BJ (cell line): ENCODE measurements at regions not wholly inside any gene's neighbourhood (a gene's known extent, or its start where the extent isn't known, plus 50 kb on each side); places are given as distances from the start of the nearest gene placed in this dataset.

Source experiments
- CTCF ChIA-PET: fragments of 350-600 bp; formaldehyde crosslinking; extraction: SDS; loops from one replicate; lab custom pipeline; 2021; ENCODE audit warnings: antibody characterized with exemption, inconsistent platforms; lab: Yijun Ruan, JAX
- POLR2A ChIA-PET: fragments of 300-600 bp; sonication (Branson Sonifier 250); formaldehyde crosslinking; extraction: SDS; loops from one replicate; lab custom pipeline; 2021; ENCODE audit warnings: antibody characterized with exemption; lab: Charles Lee
- DNase-seq: peaks from one replicate; pipeline ENCODE4 v3.0.0-alpha.2; 2011; ENCODE audit warnings: low read depth
- H3K27me3 ChIP-seq: 2 replicates; pipeline ENCODE4 v1.6.0; 2011; ENCODE audit warnings: low read length; ENCODE audit not compliant: control insufficient read depth, insufficient read depth
- H3K36me3 ChIP-seq: 2 replicates; pipeline ENCODE4 v1.5.1; 2011; ENCODE audit warnings: low read length; ENCODE audit not compliant: control insufficient read depth, insufficient read depth
- H3K4me3 ChIP-seq: 2 replicates; pipeline ENCODE4 v1.5.1; 2011; ENCODE audit warnings: low read depth, mild to moderate bottlenecking, control low read depth, low read length
- CTCF ChIP-seq: IDR thresholded peaks from 2 replicates; pipeline ENCODE4 v1.5.1; 2011; ENCODE audit warnings: low read depth, mild to moderate bottlenecking, control low read depth, inconsistent platforms, low read length, moderate library complexity; ENCODE audit not compliant: insufficient read depth

DNA sequence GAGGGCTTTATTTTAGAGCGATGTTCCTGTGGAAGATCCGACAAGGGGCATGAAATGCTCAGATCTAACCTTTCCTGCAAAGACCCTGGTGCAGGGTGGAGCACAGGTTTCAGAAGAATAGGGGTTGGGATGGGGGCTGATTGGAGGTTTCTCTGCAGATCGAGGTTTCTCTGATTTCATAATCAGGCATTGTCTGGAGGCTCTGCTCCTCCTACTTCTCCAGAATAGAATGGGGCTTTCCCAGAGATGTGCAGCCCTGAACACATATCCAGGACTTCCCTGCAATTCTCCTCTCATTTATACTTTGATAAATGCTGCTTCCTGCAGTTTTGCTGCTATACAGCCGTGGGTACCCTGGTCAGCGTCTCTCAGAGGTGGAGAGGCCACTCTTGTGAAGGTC lies 397.6 kb upstream of the BOD1L1 start:
- no peak for DNase-seq
- CTCF ChIA-PET = no interaction called here
- no peaks in the 10 kb centered on the region for H3K36me3 ChIP-seq
- H3K4me3 ChIP-seq = no peak overlapping the region
- no peak for TF ChIP-seq CTCF
- POLR2A ChIA-PET = no interaction called here
- no peaks in the 10 kb centered on the region for H3K27me3 ChIP-seq

- CTCF ChIA-PET = no interaction called here
- DNase-seq = no peak
- H3K27me3 ChIP-seq = no peaks in the 10 kb centered on the region
- POLR2A ChIA-PET = no interaction called here
- TF ChIP-seq CTCF = no peak
- no peak overlapping the region for H3K4me3 ChIP-seq
- H3K36me3 ChIP-seq = no peaks in the 10 kb centered on the region
These were observed 398.4 kb upstream of the BOD1L1 start for GRCh38 chr4:14025891-14026290.

DNA sequence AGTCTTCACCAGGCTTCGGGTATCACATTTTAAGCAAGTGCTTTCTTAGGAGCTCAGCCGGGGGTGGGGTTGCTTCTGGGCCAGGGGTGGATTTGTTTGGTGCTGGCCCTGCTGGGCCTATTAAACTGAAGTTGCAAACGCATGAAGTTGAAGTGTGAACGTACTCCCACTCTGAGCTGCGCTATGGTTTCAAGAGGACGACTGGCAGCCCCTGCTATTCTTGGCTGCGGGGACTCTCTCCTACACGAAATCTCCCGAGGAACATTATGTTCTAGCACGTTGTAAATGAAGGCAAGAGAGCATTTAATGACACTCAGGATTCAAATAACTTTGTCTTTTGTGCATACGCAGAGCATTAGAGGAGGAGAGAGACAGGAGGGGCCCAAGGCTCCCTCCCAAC lies 401.3 kb upstream of the BOD1L1 start:
- TF ChIP-seq CTCF = no peak
- POLR2A ChIA-PET = no interaction called here
- CTCF ChIA-PET = no interaction called here
- no peak for DNase-seq
- Histone ChIP-seq H3K36me3 (no peaks in the 10 kb centered on the region), H3K4me3 (no peak overlapping the region), H3K27me3 (no peaks in the 10 kb centered on the region)

DNA sequence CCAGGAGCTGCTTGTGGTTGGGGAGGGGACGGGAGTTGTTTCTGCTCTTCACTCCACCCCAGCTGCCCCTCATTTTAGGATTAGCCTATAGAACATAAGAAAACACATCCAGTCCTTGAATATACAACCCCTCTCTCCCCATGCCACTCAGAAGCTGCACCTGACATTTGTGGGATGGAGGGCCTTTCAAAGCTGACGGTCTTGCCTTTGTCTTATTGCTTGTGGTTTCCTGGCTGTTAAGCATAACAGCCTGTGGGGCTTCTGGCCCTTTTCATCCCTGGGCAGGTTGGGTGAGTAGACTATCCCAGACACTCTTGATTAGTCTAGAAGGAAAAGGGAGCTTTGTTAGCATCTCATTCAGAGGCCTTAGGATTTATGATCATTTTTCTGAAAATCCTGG lies 407.6 kb upstream of the BOD1L1 start:
- ChIA-PET CTCF (interaction anchor here (0.6 kb wide), 2 partner anchors 13 to 146 kb away, joined by 3 read pairs; no protein-coding TSS in a partner anchor), POLR2A (no interaction called here)
- Histone ChIP-seq H3K4me3 (no peak overlapping the region), H3K36me3 (no peaks in the 10 kb centered on the region), H3K27me3 (no peaks in the 10 kb centered on the region)
- no peak for DNase-seq
- TF ChIP-seq CTCF = no peak

GRCh38 chr4:14043203-14043602 lies 415.7 kb upstream of the BOD1L1 start:
- ChIA-PET POLR2A (no interaction called here), CTCF (interaction anchor here (1.1 kb wide), 1 partner anchor 13 kb away, joined by 3 read pairs; no protein-coding TSS in a partner anchor)
- Histone ChIP-seq H3K36me3 (no peaks in the 10 kb centered on the region), H3K4me3 (no peak overlapping the region), H3K27me3 (no peaks in the 10 kb centered on the region)
- no peak for DNase-seq
- TF ChIP-seq CTCF = no peak
